Panc1 (cell line): ENCODE measurements at regions not wholly inside any gene's neighbourhood (a gene's known extent, or its start where the extent isn't known, plus 50 kb on each side); places are given as distances from the start of the nearest gene placed in this dataset.

ENCODE experiments used
- ATAC-seq: fragments of 200-7000 bp; cut with Tn5 transposase; 2 replicates; pipeline ENCODE4 v1.9.1; 2020; ENCODE audit warnings: mild to moderate bottlenecking, moderate library complexity
- BruUV-seq: library from RNA; stranded (reverse); fragments of 400-500 nt; replicated peaks from 2 replicates; lab custom pipeline; 2021; lab: Mats Ljungman, UMichigan
- CTCF ChIA-PET: fragments of 300-600 bp; sonication (Branson Sonifier 250); formaldehyde crosslinking; loops from one replicate; lab custom pipeline; 2022; ENCODE audit warnings: antibody characterized with exemption; lab: Charles Lee
- POLR2A ChIA-PET: fragments of 300-600 bp; sonication (Branson Sonifier 250); formaldehyde crosslinking; loops from one replicate; lab custom pipeline; 2022; ENCODE audit warnings: antibody characterized with exemption; lab: Charles Lee
- DNase-seq: peaks from one replicate; pipeline ENCODE4 v3.0.0-alpha.2; 2010; ENCODE audit warnings: low read depth, low spot score
- H3K27ac ChIP-seq: 2 replicates; pipeline ENCODE4 v1.5.1; 2011; ENCODE audit warnings: mild to moderate bottlenecking, low read length, inconsistent platforms
- H3K27me3 ChIP-seq: fragments of 200-500 bp; sonication (Bioruptor generic); 2 replicates; pipeline ENCODE4 v1.6.0; 2014; ENCODE audit warnings: low read length, inconsistent platforms; ENCODE audit not compliant: control insufficient read depth, insufficient read depth
- H3K36me3 ChIP-seq: fragments of 200-500 bp; sonication (Bioruptor generic); 2 replicates; pipeline ENCODE4 v1.5.1; 2014; ENCODE audit warnings: inconsistent platforms, mild to moderate bottlenecking, low read length, moderate library complexity; ENCODE audit not compliant: control insufficient read depth, insufficient read depth
- H3K4me1 ChIP-seq: 2 replicates; pipeline ENCODE4 v1.5.1; 2011; ENCODE audit warnings: inconsistent platforms, mild to moderate bottlenecking, low read length, moderate library complexity; ENCODE audit not compliant: control insufficient read depth, insufficient read depth
- H3K4me3 ChIP-seq, 2 experiments: 2 replicates each; pipeline ENCODE4 v1.5.1; 2011 to 2012; ENCODE audit warnings: low read depth in 2 of 2, low read length in 2 of 2, mild to moderate bottlenecking in 2 of 2, inconsistent platforms in 1 of 2, moderate library complexity in 1 of 2
- H3K9me3 ChIP-seq: fragments of 200-500 bp; sonication (Bioruptor generic); 2 replicates; pipeline ENCODE4 v1.5.1; 2014; ENCODE audit warnings: low read depth, mild to moderate bottlenecking, inconsistent platforms, low read length, moderate library complexity; ENCODE audit not compliant: control insufficient read depth, insufficient read depth
- CTCF ChIP-seq: fragments of 450-650 bp; IDR thresholded peaks from 2 replicates; pipeline ENCODE4 v1.5.1; 2017; ENCODE audit warnings: mild to moderate bottlenecking
- POLR2AphosphoS5 ChIP-seq: IDR thresholded peaks from 2 replicates; pipeline ENCODE4 v1.6.1; 2012; ENCODE audit warnings: mild to moderate bottlenecking, low read depth, low read length, moderate library complexity
- REST ChIP-seq, 2 experiments: IDR thresholded peaks; 2 replicates each; pipeline ENCODE4 v1.6.1; 2011 to 2012; ENCODE audit warnings: low read depth in 2 of 2, control low read depth in 1 of 2, low read length in 1 of 2, mild to moderate bottlenecking in 1 of 2, moderate library complexity in 1 of 2; ENCODE audit not compliant: insufficient read depth in 1 of 2
- SIN3A ChIP-seq: IDR thresholded peaks from 2 replicates; pipeline ENCODE4 v1.6.1; 2012; ENCODE audit warnings: low read depth, mild to moderate bottlenecking, low read length, moderate library complexity, borderline replicate concordance; ENCODE audit not compliant: insufficient read depth
- TCF7L2 ChIP-seq: IDR thresholded peaks from 2 replicates; pipeline ENCODE4 v1.6.1; 2011; ENCODE audit warnings: mild to moderate bottlenecking, low read depth, low read length, inconsistent platforms
- in situ Hi-C: cut with HindIII; loops from 2 replicates; pipeline ENCODE4 v1.10.0; 2016; ENCODE audit warnings: low sequenced_read_pairs, low pct_unique_long_range_greater_than_20kb
- intact Hi-C: fragments of 100-400 bp; cut with micrococcal nuclease; formaldehyde crosslinking; loops from one replicate; pipeline ENCODE4 v1.10.0; 2022; ENCODE audit not compliant: unreplicated experiment

GRCh38 chr4:156527237-156527993 is 444.2 kb downstream of the PDGFC start:
- DNase-seq (no peak), ATAC-seq (no peak)
- ChIA-PET POLR2A (no interaction called here), CTCF (no interaction called here)
- no peak for TF ChIP-seq POLR2AphosphoS5
- Histone ChIP-seq H3K9me3 (no peaks in the 10 kb centered on the region), H3K4me1 (no peaks in the 10 kb centered on the region), H3K4me3 (no peak overlapping the region), H3K27ac (no peak overlapping the region), H3K36me3 (no peaks in the 10 kb centered on the region), H3K27me3 (no peaks in the 10 kb centered on the region)
- in situ Hi-C loops (no loop called here), intact Hi-C loops (no loop called here)
- no TSS peak for BruUV-seq

GRCh38 chr4:156523991-156524390 is 447.6 kb downstream of the PDGFC start:
- no TSS peak for BruUV-seq
- H3K27me3 ChIP-seq = no peaks in the 10 kb centered on the region
- DNase-seq = no peak
- TF ChIP-seq POLR2AphosphoS5 (no peak), CTCF (no peak), REST (IDR thresholded peaks at IDR 0.05; ENCODE audit: insufficient read depth in 1 of 2, low read depth in 2 of 2, low read length in 1 of 2) (no peak), TCF7L2 (no peak)
- no peaks in the 10 kb centered on the region for H3K4me1 ChIP-seq
- in situ Hi-C loops (no loop called here), intact Hi-C loops (loop anchor here (5.0 kb wide), 1 partner anchor 547 kb away; no protein-coding TSS in a partner anchor)
- H3K27ac ChIP-seq = no peak overlapping the region
- no peaks in the 10 kb centered on the region for H3K9me3 ChIP-seq
- POLR2A ChIA-PET = no interaction called here
- ATAC-seq = no peak
- no peaks in the 10 kb centered on the region for H3K36me3 ChIP-seq
- H3K4me3 ChIP-seq = no peak overlapping the region
- CTCF ChIA-PET = no interaction called here

GRCh38 chr4:156523492-156523891 is 448.1 kb downstream of the PDGFC start:
- H3K4me1 ChIP-seq = no peaks in the 10 kb centered on the region

More at GRCh38 chr4:156523492-156523891, 448.1 kb downstream of the PDGFC start:
- in situ Hi-C loops = no loop called here
- no peak for DNase-seq
- intact Hi-C loops = loop anchor here (5.0 kb wide), 1 partner anchor 546 kb away; no protein-coding TSS in a partner anchor
- no peak overlapping the region for H3K4me3 ChIP-seq
- ChIA-PET CTCF (no interaction called here), POLR2A (no interaction called here)
- TF ChIP-seq SIN3A = no peak
- no peak for TF ChIP-seq TCF7L2
- no peak for TF ChIP-seq CTCF
- TF ChIP-seq POLR2AphosphoS5 = no peak
- TF ChIP-seq REST (IDR thresholded peaks at IDR 0.05; ENCODE audit: insufficient read depth in 1 of 2, low read depth in 2 of 2, low read length in 1 of 2) = no peak
- H3K36me3 ChIP-seq = no peaks in the 10 kb centered on the region
- H3K27ac ChIP-seq = no peak overlapping the region
- H3K9me3 ChIP-seq = no peaks in the 10 kb centered on the region
- no TSS peak for BruUV-seq
- no peaks in the 10 kb centered on the region for H3K27me3 ChIP-seq
- no peak for ATAC-seq
